8988T (cell line): ENCODE measurements at regions not wholly inside any gene's neighbourhood (a gene's known extent, or its start where the extent isn't known, plus 50 kb on each side); places are given as distances from the start of the nearest gene placed in this dataset.

Experiments
- DNase-seq: peaks from one replicate; pipeline ENCODE4 v3.0.0; 2011

DNA sequence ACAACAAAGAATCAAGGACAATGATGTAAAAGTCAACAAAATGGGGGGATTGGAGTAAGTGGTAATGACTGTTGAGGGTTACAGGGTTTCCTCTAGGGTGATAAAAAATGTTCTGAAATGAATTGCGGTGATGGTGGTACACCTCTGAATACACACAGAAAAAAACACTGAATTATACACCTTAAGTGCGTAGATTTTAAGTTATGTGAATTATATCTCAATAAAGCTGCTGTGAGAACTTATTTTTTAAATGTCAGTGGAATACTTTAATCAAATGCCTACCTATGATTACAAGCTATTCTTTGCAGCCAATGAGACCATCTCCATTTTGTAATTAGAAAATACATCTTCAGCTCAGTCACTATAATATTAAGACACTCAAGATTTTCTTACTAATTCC is 53.5 kb downstream of the ZNF608 start:
- no peak for DNase-seq

DNA sequence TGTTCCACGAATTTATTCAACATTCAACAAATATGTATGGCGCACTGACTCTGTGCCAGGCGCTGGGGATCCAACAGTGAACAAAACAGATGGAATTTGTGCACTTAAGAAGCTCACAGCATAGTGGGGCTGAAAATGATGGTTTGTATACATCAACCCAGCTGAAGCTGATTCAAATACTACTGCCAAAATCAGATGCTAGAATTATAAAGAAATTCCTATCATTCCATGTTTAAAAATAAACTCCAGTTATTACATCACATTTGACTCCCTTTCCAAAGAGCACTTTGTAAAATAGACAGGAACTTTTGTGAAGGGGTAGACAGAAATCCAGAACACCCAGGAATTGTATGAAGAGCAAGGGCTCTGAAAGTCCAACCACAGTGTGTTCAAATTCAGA is 54.1 kb downstream of the ZNF608 start:
- DNase-seq = no peak

DNA sequence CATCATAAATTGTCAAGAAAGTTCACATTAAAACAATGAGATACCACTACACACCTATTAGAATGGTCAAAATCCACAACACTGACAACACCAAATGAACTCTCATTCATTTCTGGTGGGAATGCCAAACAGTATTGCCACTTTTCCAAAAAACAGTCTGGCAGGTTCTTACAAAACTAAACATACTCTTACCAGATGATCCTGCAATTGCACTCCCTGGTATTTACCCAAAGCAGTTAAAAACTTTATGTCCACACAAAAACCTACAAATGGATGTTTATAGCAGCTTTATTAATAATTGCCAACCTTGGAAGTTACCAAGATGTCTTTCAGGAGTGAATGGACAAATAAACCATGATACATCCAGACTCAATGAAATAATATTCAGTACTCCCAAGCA is 56.8 kb downstream of the ZNF608 start:
- no peak for DNase-seq

DNA sequence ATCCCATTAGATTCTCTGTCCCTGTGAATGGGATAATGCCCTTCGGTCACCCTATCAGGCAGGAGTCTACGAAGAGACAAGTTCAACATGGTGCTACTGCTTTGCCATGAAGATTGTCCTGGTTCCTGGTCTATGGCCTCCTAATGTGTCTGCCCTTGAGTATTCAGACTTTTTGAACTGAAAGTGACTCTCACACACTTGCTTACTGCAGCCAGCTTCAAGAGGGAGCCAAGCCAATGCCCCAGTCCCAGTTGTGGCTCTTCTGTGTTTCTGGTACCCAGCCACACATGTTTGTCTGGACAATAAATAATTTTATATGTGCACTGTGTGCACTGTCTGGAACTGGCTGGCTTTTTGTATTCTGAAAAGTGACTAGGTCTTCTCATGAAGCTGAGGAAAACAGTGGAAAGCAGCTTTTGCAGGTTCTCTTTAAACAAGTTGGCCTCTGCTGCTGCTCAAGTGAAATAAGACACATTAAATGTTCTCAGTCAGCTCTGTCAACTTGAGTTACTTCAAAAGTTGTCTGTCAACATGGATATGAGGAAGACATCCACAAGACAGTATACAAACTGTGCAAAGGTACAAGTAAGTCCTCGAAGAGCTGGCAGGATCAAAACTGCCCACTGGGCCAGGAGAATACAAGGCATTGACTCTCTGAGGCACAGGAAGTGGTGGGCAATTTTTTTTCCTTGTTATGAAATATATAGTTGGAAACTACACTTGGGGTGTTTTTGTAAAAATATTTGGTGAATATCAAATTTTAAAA is 60.0 kb downstream of the ZNF608 start:
- no peak for DNase-seq

DNA sequence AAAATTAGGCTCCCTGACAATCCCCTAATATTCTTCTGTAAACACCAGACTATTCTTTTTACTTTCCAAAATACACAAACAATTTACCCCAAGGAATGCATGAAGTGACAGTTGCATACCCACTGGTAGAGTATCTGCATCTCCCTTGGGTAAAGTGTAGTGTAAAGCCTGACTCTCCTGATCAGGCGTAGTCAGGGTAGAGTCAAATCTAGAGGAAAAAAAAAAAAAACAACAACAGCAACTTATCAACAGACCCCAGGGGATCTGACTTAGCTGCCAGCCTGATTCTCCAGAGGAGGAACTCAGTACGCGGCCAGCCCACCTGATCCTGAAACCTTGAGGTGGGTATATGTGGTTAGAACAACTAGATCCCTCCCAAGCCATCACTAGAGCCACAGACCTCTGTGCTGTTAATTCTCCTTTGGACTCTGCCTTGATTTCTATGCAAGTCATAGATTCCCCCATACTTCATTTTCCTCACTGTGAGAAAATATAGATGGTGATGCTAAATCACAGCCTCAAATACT is 61.0 kb downstream of the ZNF608 start:
- no peak for DNase-seq

DNA sequence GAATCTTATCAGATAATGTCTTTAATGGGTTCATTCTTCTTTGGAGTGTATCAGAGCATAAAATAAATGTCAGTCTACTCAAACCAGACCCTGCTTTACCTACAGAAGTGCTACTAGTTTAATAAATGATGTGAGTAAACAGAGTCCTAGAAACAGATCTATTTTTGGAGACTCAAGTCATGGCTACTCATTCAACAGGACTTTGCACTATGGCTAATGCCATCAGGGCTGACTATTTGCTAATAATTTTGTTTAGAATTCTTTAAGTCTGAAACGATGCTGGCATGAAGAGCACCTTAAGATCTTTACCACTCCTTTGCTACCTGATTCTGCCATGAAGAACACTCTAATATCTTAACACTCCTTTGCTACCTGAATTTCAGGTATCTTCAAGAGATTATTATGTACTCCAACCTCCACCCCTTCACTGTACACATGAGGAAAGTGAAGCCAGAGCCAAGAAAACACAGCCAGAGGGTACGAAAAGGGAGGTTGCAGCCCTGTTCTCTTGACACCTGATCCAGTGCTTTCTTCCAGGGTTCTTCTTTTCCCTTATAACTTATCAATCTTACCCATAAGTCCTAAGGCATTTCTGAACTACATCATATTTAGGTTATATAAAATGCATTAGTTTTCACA is 62.4 kb downstream of the ZNF608 start:
- no peak for DNase-seq

DNA sequence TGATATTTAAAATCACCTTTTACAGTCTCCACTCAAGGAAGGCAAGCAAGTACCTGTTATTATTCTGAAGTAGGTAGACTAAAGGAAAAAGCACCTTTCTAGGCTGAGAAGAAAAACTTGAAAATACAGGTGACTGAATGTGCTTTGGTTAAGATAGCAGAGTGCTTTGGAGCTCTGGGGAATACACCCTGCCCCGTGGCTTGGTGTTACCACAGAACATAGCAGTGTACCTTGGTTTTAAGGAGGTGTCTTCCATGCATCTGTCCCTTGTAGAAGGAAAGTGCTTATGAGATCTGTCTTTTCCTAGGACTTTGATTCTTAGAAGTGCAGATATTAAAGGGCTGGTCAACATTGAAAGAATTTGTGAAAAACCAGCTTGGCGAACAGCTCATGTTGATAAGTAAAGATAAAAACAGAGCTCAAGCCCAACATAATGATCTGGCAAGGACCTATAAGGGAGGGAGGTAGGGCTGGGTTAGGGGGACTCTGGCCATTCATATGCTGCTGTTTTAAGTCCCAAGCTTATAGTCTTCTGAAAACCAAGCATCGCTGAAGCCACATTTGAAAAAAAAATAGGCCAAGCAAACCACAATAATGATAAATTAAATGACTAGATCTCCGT is 66.8 kb downstream of the ZNF608 start:
- no peak for DNase-seq

DNA sequence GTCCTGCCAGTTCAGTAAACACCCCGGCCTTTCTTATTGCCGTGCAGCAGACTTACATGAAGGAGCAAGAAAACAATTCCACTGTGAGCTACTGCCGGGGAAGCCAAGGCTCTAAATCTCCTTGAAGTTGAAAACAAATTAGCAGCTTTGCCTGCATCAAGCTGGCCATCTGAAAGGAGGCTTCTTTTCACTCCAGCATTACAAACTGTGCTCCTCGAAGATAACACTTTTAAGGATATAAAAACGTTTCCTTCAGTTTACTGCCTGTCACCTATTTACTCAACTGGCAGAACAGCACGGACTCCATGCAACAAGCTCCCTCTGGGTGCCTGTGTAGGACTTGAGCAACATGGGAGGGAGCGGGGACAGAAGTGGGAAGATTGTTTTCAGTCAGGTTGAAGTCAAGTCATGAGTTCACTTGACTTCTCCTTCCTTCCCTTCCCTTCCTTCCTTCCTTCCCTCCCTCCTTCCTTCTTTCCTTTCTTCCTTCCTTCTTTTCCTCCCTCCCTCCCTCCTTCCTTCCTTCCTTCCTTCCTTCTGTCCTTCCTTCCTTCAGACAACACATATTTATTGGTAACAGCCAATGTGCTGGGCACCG is 67.4 kb downstream of the ZNF608 start:
- no peak for DNase-seq

DNA sequence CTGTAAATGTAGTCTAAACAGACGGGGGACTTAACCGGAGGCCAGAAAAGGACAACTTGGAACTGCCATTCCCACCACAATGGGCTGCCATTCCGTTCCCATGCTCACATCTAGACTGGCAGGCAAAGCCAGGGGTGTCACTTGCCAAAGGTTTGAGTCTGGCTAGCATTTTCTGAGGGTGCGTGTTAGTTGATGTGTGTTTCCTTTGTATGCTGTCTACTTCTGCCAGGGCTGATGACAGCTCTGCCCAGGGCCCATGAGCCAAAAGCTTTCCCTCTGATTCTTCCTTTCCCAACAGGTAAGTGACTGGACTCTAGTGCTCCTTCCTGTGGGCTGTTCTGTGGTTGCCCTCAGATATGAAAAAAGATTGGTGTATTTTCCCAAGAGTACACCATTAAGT is 68.0 kb downstream of the ZNF608 start:
- DNase-seq = no peak

DNA sequence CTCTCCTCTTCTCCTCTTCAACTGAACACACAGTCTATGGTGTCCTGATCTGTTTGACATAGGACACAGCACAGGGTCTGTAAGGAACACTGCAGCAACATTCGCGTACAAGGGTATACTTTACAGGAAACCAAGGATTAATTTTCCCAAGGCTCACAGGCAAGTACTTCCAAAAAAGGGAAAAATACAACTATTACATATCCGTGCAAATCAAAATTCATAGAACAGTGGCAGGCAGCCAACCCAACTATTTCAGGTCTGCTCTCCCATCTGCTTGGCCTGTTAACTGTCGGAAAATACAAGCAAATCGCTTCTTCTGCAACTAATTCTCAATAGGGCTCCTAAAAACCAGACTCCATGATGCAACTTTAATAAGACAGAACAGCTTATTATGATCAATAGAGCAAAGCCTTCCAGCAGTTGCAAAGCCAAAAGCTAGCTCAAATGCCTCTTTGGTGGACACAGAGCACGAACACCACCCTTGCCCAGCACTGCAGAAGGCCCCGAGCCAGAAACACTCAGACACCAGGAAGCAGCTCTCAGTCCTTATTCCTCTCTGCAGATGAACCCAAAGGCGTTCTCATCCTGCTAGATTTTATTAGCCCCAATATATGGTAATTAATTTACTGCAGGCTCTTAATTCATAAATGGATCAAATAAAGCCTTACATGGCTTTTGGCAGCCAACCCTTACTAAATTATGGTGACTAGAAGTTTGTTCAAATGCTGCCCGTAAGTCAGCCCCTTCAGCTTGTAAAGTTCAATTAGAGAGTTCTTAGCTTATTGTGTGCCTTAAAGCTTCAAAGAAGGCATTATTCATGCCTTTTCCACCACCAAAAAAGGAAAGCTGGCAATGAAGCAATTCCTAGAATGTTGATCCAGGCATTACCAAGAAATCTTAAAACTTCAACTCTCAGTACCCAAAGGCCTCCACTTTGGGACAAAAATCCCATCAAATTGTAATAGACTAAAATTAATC is 68.8 kb downstream of the ZNF608 start:
- no peak for DNase-seq

DNA sequence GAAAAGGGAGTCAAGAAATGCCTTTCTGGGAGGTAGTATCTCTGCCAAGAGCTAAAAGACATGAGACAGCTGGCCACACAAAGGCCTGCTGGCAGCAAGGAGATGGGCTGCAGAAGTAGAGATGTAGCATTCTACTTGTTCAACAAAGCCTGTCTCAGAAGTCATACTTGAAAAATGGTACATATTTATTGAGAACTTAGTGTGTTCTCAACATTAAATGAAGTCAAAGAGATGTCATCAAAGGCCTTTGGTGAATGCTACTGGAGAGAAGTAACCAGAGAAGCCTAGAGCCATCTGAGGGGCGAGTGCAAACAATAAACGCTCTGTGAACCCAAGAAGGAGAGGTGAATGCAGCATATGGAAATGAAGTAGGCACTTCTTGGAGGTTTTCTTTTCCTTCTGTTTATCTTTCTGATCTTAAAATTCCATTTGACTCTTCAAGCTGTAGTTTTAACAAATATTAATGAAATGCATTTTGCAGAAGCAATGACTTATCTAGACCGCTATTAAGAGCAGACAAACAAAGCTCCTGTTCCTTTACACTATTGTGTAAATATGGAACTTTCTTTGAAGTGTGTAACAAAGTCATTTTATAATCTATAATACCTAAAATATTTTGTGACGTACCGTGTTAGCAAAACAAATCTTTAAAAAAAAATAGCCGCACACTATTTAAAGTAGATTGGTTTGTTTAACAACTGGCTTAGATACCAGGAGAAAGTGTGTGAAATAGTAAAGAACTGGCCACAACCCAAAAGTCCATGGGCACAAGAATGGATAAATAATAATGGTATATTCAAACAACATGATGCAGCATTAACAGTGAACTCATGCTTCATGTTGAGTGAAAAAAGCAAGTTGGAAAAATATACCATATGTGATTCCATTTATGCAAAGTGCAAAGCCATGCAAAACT is 70.2 kb downstream of the ZNF608 start:
- DNase-seq = no peak

DNA sequence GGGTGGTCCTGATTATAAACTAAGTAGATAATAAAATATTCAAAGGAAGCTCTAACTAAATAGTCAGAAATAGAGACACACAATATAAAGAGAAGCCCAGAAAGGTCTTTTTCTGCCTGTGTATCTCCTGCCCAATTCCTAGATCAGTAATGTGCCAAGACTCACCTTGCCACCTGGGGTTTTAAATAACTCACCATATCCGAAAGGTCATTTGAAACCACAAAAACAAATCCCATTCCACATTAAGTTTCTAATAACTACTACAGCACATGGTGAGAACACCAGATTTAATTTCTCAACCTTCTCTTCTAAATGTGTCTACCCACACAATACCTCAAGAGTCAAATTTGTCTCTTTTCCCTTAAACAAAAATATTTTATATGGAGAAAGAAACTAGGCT is 75.2 kb downstream of the ZNF608 start:
- DNase-seq = no peak

DNA sequence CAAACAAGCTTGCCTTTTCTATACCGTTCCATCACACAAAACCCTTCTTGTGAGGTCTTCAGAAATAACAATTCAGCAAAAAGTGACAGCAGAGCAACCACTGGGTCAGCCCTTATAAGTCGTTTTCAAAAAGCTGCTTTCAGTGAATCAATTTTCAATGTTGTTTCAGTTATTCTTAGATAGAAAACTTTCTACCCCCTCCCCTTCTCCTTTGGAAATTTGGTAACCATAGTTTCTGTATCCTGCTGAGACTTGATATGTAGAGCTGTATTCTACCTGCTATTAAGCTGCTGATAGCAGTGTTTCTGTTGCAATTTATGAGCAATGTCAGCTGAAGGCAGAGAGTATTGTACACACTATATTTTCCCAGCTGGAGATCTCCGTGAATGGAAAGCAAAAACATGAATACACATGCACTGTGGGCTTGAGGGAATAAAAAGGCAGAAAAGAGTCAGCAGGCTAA is 75.7 kb downstream of the ZNF608 start:
- no peak for DNase-seq

DNA sequence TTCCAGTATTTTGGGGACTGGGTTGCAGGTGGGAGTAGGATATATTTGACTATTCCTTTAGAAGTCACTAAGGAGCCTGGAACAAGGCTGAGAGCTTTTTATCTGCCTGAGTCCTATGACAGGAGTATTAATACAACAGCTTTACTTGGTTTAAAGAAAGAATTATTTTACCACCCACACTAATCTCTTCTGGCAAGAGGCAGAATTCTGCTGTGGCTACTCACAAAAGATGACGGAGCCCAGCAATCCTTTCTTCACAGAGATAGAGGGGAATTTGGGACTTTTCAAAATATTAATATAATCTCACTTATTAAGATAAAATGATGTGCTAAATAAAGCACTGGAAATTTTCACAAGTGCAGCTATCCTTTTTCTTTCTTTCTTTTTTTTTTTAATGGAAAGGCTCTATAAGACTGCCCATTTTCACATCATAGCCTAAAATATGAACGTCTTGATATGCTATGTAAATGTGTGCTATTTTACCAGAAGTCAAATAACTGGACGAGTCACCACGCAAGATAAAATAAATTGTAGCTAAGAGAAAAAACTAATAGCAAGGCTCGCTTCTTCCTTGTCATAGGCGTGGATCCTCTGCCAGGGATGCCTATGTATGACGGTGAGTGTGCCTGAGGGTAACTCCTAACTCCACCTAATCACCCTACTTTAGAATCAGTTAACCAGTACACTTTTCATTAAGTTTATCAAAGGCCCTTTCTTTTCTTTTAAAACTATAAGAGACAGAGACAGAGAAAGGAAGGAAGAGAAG is 76.3 kb downstream of the ZNF608 start:
- DNase-seq = no peak

DNA sequence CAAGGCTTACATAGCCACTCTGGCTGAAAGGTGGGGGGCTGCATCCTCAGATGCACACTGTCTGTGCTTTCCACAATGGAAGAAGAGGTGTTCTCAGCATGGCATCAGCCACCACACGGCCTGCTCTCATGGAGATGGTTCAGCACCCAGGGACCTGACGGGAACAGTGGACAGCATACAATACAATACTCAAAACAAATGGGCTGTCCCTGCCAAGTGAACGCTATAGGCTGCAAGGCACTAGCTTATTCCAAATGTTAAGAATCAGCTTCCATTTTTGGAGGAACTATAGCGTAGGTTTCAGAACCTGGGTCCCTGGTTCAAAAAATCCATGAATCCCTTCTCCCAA is 77.2 kb downstream of the ZNF608 start:
- no peak for DNase-seq

DNA sequence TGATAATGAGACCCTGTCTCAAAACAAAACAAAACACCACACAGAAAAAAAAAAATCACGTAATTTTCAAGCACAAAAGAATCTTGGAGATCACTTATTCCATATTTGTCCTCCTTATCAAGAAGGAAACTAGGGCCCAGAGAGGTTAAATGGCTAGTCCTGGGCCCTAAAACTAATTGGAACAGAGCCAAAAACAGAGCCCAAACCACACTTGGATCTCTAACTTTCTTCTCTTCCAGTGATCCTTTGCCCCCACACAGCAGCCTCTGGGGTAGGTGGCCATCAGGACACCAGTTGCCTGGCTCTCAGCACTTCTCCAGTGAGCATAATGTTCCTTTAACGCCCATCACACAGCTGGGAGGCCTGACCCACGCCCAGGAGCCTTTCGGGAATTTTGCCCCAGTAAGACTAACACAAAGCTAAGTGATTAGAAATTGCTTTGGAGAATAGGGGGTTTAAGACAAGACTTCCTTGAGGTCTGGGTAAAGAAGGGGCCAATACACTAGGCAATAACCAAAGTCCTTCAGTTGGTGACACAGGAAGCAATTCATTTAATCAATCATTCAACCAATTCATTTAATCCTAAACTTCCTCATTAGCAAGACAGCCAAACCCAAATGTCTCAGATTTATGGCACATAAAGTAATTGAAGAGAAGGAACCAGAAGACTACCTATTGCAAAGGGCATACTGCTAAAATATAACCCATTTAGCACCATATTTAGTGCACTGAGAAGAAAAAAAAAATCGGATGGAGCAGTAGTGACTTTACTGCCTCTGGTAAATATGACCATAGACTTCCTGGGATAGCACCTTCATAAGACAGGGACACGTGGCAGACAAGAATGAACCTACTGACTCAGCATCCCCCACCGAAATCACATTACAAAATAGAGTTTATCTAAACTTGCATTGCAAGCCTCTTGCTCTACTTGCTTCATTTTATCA is 77.8 kb downstream of the ZNF608 start:
- no peak for DNase-seq

DNA sequence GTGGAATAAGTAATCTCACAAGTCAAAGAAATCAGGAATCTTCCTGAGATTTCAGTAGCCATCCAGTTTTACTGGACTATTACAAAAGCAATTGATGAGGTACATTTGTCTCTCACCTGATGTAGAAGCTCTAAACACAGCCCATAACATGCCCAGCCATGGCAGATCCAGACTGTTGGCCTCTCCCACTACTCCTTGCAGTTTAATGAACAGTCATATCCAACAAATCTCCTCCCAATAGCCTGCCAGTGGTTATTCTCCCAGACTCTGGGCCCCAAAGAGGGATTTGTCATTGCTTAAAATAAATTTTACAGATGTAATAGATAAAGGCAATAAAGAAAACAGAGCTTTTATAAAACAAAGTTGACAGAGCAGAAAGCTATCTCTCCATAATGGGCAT is 80.8 kb downstream of the ZNF608 start:
- no peak for DNase-seq

DNA sequence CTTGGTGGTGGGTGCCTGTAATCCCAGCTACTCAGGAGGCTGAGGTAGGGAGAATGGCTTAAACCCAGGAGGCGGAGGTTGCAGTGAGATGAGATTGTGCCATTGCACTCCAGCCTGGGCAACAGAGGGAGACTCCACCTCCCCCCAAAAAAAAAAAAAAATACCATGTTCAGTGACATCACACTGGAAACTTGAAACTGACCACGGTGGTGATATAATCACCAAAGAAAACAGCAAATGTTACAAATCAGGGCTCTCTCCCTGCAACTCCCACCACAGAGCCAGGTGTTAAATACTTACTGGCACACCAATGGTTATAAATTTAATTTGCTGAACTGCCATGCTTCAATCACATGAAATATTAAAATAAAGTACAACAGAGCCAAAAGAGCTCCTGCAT is 81.4 kb downstream of the ZNF608 start:
- no peak for DNase-seq

DNA sequence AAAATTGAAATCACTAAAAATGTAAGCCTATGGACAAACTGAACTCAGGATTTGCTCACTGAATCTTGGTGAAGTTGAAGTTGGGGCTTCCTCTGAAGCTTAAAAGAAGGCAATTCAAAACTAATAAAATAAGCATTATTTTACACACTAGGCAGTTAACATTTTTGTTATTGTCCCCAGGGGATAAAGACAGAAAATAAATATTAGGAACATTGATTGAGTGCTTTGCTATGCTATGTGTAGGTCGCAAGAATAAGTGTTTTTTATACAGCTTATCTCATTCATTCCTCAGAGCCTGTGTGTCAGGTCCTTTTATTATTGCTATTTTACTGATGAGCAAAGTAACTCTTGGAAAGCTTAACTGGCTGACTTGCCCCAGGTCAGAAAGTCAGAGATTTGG is 82.2 kb downstream of the ZNF608 start:
- DNase-seq = no peak
